Uterus (tissue), 3 donors: ENCODE measurements at regions not wholly inside any gene's neighbourhood (a gene's known extent, or its start where the extent isn't known, plus 50 kb on each side); places are given as distances from the start of the nearest gene placed in this dataset.
"Not testable (repeated sequence)": the region's sequence is repeated elsewhere in the genome, so short reads cannot be mapped to it uniquely, and the experiment has no call there.

Experiments
- DNase-seq, 2 donors: peaks; one replicate each; pipeline ENCODE4 v3.0.0-alpha.2; 2019 to 2020
- H3K27ac ChIP-seq, 2 donors: fragments of 200-600 bp; sonication (generic); 1 replicate in 1 of 2; 2 replicates in 1 of 2; pipeline ENCODE4 v1.5.1; 2016 to 2018
- H3K27me3 ChIP-seq, 2 donors: fragments of 200-600 bp; sonication (generic); one replicate each; pipeline ENCODE4 v1.5.1; 2018 to 2019; ENCODE audit warnings: control low read depth in 1 of 2
- H3K36me3 ChIP-seq, 2 donors: fragments of 200-600 bp; sonication (generic); one replicate each; pipeline ENCODE4 v1.5.1; 2019; ENCODE audit warnings: control low read depth in 1 of 2
- H3K4me1 ChIP-seq, 2 donors: fragments of 200-600 bp; sonication (generic); one replicate each; pipeline ENCODE4 v1.5.1; 2018 to 2019; ENCODE audit warnings: control low read depth in 1 of 2
- H3K4me3 ChIP-seq, 2 donors: fragments of 200-600 bp; sonication (generic); 1 replicate in 1 of 2; 2 replicates in 1 of 2; pipeline ENCODE4 v1.5.1; 2018 to 2019; ENCODE audit warnings: mild to moderate bottlenecking in 1 of 2
- H3K9me3 ChIP-seq, 2 donors: fragments of 200-600 bp; sonication (generic); one replicate each; pipeline ENCODE4 v1.5.1; 2019; ENCODE audit warnings: control low read depth in 1 of 2
- CTCF ChIP-seq, 4 experiments: fragments of 200-600 bp in 2 of 4; fragments of 450-650 bp in 2 of 4; sonication (generic) in 2 of 4; IDR thresholded peaks; one replicate each; pipeline ENCODE4 v1.5.1; 2016 to 2019; ENCODE audit warnings: antibody characterized with exemption in 4 of 4, mild to moderate bottlenecking in 2 of 4, moderate library complexity in 1 of 4
- POLR2A ChIP-seq, 2 donors: fragments of 450-650 bp; IDR thresholded peaks; one replicate each; pipeline ENCODE4 v1.6.1; 2016; ENCODE audit warnings: antibody characterized with exemption in 2 of 2, mild to moderate bottlenecking in 1 of 2, moderate library complexity in 1 of 2
- intact Hi-C: fragments of 100-400 bp; cut with DNase I; formaldehyde crosslinking; loops from one replicate; pipeline ENCODE4 v1.15.1; 2023; ENCODE audit warnings: low total_unique reads
- donor health status: DM: yes; HTN: yes; CAD: no.

DNA sequence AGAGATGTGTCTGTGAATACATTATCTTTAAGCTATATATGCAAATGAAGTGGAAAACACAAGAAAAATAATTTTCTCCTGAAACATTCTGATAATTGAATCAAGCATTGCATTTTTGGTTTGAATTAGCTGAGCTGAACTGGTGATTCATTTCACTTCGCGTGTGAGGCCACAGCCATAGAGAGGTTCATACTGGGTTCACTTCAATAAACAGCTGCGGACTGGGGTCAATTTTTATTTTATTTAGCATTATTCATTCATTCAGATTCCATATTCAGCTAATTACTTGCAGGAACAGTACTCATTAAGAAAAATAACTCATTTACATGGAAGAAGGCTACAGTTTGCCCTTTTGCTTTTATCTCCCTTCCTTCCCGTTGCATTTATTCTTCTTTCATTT lies 195.2 kb upstream of the LRIG3 start:
- no peak for DNase-seq
- intact Hi-C loops: no loop called here
- Histone ChIP-seq H3K9me3 (no peaks in the 10 kb centered on the region), H3K4me1 (no peaks in the 10 kb centered on the region), H3K4me3 (no peak overlapping the region), H3K27me3 (no peaks in the 10 kb centered on the region), H3K36me3 (no peaks in the 10 kb centered on the region), H3K27ac (no peak overlapping the region)
- TF ChIP-seq POLR2A (IDR thresholded peaks at IDR 0.05): no peak
- TF ChIP-seq CTCF (IDR thresholded peaks at IDR 0.05): no peak

- Histone ChIP-seq H3K4me3 (no peak overlapping the region), H3K36me3 (no peaks in the 10 kb centered on the region), H3K27ac (no peak overlapping the region), H3K9me3 (no peaks in the 10 kb centered on the region), H3K4me1 (no peaks in the 10 kb centered on the region), H3K27me3 (no peaks in the 10 kb centered on the region)
- intact Hi-C loops: no loop called here
- DNase-seq: peak; percentile 66 to 68
- TF ChIP-seq POLR2A (IDR thresholded peaks at IDR 0.05): no peak
- peak; percentile 62 to 84 (median 65) for TF ChIP-seq CTCF (IDR thresholded peaks at IDR 0.05)
These were observed 193.7 kb upstream of the LRIG3 start for GRCh38 chr12:59113831-59114615.

- no peaks in the 10 kb centered on the region for H3K9me3 ChIP-seq
- H3K4me3 ChIP-seq: no peak overlapping the region
- intact Hi-C loops: no loop called here
- no peak for DNase-seq
- H3K4me1 ChIP-seq: no peaks in the 10 kb centered on the region
- no peak overlapping the region for H3K27ac ChIP-seq
- H3K36me3 ChIP-seq: no peaks in the 10 kb centered on the region
- no peaks in the 10 kb centered on the region for H3K27me3 ChIP-seq
- TF ChIP-seq CTCF (IDR thresholded peaks at IDR 0.05): no peak
- TF ChIP-seq POLR2A (IDR thresholded peaks at IDR 0.05): no peak
These were observed 191.5 kb upstream of the LRIG3 start for GRCh38 chr12:59111851-59112250.

DNA sequence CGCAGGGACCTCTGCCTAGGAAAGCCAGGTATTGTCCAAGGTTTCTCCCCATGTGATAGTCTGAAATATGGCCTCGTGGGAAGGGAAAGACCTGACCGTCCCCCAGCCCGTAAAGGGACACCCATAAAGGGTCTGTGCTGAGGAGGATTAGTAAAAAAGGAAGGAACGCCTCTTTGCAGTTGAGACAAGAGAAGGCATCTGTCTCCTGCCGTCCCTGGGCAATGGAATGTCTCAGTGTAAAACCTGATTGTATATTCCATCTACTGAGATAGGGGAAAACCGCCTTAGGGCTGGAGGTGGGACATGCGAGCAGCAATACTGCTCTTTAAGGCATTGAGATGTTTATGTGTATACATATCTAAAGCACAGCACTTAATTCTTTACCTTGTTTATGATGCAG lies 188.2 kb upstream of the LRIG3 start:
- H3K4me1 ChIP-seq, DNase-seq, H3K27ac ChIP-seq, H3K9me3 ChIP-seq, H3K27me3 ChIP-seq, H3K36me3 ChIP-seq, intact Hi-C loops, H3K4me3 ChIP-seq: not testable (repeated sequence)

- DNase-seq: no peak
- Histone ChIP-seq H3K36me3 (no peaks in the 10 kb centered on the region), H3K4me3 (no peak overlapping the region), H3K27me3 (no peaks in the 10 kb centered on the region), H3K4me1 (no peaks in the 10 kb centered on the region), H3K9me3 (no peaks in the 10 kb centered on the region), H3K27ac (no peak overlapping the region)
- no peak for TF ChIP-seq POLR2A (IDR thresholded peaks at IDR 0.05)
- intact Hi-C loops: no loop called here
These were observed 180.3 kb upstream of the LRIG3 start for GRCh38 chr12:59100585-59100984.

- intact Hi-C loops: no loop called here
- Histone ChIP-seq H3K36me3 (no peaks in the 10 kb centered on the region), H3K27ac (no peak overlapping the region), H3K4me1 (no peaks in the 10 kb centered on the region), H3K9me3 (no peaks in the 10 kb centered on the region), H3K4me3 (no peak overlapping the region), H3K27me3 (no peaks in the 10 kb centered on the region)
- no peak for TF ChIP-seq POLR2A (IDR thresholded peaks at IDR 0.05)
- no peak for TF ChIP-seq CTCF (IDR thresholded peaks at IDR 0.05)
- DNase-seq: no peak
These were observed 177.6 kb upstream of the LRIG3 start for GRCh38 chr12:59097876-59098275.
